ENCODE measurements at regions not wholly inside any gene's neighbourhood (a gene's known extent, or its start where the extent isn't known, plus 50 kb on each side); places are given as distances from the start of the nearest gene placed in this dataset.
"Not testable (repeated sequence)": the region's sequence is repeated elsewhere in the genome, so short reads cannot be mapped to it uniquely, and the experiment has no call there.

GRCh38 chr11:28963187-28963586, 855.0 kb downstream of the METTL15 start:
- no peak for DNase-seq

DNA sequence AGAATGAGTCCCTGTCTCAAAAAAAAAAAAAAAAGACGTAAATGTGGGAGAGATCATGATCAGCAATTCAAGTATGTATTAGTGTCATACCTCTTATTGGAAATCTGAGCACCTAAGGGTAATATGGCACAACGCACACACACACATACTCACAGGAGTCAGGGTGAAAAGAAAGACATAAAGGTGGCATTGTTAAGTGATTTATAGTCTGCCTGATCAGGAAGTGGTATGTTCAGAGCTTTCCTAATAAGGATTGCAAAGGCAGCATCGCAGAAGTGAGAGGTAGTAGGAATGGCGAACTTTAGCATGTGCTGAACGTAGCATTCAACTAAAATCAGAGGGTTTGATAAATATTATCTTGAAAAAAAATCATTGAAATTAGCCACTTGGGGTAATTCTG, 854.3 kb downstream of the METTL15 start:
- DNase-seq = no peak

DNA sequence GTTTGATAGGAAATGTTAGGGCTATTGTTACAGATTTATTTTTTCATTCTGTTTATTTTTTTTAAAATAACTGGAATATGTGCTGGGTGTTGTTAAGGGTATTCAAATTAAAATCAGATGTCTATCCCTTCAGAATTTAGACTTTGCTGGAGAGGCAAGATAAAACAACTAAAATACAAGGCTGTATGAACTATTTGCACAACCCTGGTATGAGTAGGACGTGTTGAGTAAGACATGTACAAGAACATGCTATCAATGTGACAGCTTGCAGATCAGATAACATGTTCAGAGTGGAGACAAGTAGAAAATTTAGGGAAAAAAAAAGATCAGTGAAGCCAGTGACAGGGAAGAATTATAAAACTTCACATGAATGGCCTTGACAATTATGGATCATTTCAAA, 853.5 kb downstream of the METTL15 start:
- no peak for DNase-seq

GRCh38 chr11:28956446-28956845, 848.3 kb downstream of the METTL15 start:
- DNase-seq = no peak

GRCh38 chr11:28951191-28951590, 843.0 kb downstream of the METTL15 start:
- no peak for DNase-seq

DNA sequence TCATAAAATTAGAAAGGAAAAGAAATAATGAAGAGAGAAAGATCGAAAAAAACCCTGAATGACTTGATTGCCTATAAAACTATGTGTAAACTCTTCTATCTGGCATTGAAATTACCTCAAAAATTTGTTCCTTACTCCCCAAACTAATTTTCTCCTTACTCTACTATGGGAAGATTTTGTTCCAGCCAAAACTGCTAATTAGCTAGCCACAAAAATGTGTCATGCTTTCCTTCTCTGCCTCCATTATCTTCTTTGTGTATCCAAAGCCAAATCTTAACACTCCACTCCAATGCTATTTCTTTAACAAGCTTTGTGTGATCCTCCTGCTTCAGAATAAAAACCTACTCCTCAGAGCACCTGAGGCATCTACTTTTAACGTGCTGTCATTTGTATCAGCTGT, 831.2 kb downstream of the METTL15 start:
- DNase-seq = no peak

DNA sequence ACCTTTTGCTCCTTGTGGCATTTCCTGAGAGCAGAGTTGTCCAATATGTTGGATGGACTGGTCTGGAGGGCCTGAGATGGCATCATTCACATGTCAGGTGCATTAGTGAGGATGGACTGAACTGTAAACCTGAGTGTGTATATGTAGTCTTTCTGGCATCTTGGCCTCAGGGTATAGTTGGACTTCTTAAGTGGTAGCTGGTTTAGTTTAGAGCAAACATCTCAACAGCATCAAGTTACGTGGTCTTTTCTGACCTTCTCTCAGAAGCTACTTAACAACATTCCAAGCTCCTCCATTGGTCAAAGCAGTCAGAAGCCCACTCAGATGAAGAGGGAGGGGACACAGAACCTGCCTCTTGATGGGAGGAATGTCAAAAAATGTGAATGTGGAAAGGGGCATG, 829.9 kb downstream of the METTL15 start:
- no peak for DNase-seq

- no peak for DNase-seq
Measured at GRCh38 chr11:28932940-28933339, 824.8 kb downstream of the METTL15 start.

DNA sequence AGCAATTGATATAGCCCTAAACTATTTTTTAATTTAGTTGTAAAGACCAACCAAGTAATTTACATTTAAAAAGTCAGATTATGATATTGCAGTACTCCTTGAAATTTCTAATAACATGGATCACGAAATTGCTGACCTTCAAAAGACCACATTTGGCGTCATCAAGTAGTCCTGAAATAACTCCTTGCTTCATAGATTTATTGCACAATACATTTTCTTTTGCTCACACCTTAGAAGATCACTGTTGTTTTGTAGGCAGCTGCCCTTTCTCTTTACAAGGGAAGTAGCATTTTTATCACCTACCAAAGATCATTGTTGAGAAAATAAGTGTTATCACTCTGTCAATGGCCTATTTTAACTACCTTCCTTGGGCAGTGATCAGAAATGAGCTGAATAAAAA, 815.8 kb downstream of the METTL15 start:
- no peak for DNase-seq

- no peak for DNase-seq
Measured at GRCh38 chr11:28922386-28922981, 814.3 kb downstream of the METTL15 start.

DNA sequence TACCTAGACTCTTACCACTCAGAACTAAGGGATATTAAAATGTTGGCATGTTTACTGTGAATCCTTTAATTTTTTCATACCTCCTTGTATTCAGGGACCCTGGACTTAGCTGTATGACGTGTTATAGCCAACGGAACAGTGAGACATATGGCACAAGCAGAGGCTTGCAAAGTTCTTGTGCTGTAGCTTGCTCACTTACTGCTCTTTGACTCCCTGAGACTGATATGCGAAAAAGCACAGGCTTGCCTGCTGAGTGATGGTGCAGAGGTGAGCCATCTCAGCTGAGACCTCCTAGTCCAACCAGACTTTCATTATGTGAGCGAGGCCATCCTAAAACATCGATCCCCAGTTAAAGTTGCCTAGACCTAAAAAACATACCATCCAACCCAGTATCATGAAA, 811.0 kb downstream of the METTL15 start:
- DNase-seq = no peak

- no peak for DNase-seq
Measured at GRCh38 chr11:28913883-28914282, 805.7 kb downstream of the METTL15 start.

DNA sequence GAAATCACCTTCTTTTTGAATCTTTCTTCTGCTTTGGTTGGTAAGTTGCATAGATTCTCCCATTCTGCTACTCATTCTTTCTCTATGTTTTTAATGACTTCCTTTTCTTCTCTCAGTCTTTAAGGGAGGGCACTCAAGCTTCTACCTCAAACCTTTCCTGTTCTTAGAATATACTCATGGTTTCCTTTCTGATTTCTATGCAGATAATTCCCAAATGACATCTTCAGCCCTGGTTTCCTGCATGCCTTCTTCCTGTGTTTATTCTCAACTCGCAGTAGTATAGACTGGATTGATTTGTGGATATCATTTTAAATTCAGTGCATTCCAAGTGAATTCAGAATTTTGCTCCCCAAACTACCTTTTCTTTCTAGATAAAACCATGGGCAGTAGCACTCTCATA, 803.6 kb downstream of the METTL15 start:
- DNase-seq = no peak

DNA sequence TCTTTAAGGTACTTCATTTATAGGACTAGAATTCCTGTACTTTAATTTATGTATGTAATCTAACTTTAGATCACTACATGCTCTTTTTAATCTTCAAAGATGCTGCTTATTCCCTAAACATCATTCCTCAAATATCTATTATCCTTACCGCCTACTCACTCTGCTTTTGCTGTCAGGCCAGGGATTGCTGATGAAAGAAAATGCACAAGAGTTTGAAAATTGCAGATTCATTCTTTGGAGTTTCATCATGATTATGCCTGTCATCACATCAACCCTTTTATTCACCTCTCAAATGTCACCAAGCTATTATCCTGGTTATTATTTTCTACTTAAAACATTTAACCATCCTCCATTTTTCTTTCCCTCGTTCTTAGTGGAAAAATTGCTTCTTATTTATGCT, 802.7 kb downstream of the METTL15 start:
- no peak for DNase-seq

DNA sequence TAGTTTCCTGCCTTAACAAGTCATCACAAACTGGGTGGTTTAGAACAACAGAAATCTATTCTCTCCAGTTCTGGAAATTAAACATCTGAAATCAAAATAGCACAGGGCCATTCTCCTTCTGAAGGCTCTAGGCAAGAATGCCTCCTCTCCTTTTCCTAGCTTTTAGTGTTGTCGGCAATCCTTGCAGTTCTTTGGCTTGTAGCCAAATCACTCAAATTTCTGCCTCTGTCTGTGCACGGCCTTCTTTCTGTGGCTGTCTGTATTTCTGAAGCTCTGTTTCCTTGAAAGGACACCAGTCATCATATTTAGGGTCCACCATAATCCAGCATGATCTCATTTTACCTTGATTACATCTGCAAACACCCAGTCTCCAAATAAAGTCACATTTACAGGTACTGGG, 795.5 kb downstream of the METTL15 start:
- no peak for DNase-seq

DNA sequence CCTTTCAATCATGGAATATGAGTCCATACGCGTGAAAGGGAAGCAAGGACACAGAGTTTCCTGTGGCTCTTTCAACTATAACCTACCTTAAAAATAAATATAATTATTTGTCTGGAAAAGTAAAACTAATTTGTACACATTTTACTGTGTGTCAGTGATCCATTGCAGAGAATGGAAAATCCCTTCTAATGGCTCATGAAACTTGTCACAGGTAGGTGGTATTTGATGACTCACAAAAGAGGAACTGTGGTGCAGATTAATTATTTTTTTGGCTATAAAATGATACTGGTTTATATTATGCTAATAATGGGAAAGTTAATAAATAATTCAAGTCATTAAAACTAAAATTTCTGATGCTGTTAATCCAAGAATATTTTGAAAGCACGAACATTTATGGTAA, 792.2 kb downstream of the METTL15 start:
- no peak for DNase-seq

DNA sequence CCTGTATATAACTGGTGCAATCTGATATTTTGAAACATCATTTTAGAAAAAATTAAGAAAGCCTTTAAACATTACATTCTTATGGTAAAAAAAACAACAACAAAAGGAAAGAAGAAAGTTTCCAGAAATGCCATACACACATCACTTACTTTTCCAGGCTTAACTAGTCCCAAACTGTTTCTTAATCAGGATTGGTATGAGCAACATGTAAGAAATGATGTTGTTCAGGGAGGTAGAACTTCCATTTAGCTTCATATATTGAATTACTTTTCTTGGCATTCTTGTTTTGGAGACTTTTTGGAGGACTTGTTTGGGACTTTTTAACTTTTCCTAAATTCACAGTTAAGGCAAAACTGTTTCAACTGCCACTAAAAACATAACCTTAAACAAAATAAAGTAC, 791.5 kb downstream of the METTL15 start:
- DNase-seq = no peak

GRCh38 chr11:28890601-28891040, 782.4 kb downstream of the METTL15 start:
- not testable (repeated sequence) for DNase-seq

- DNase-seq = no peak
Measured at GRCh38 chr11:28887681-28888080, 779.5 kb downstream of the METTL15 start.

DNA sequence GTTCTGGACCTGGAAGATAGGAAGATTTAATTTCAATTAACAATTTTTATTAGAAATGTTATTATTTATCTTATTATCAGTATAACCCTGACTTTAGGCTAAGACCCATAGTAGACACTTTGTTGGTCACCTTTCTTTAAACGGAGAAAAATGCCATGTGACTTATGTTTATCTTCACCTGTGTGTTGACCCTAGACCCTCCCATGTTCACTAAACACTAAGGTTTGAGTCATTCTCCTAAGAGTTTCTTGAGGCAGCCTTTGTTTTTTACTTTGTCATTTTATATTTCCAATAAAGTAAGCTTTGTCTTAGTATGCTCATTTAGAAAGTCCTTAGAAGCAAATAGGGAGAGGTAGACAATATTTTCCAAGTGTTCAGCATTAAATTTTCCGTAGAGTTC, 771.7 kb downstream of the METTL15 start:
- no peak for DNase-seq

- DNase-seq = no peak
Measured at GRCh38 chr11:28878025-28878424, 769.8 kb downstream of the METTL15 start.

- no peak for DNase-seq
Measured at GRCh38 chr11:28877340-28877739, 769.2 kb downstream of the METTL15 start.

- no peak for DNase-seq
Measured at GRCh38 chr11:28874706-28875105, 766.5 kb downstream of the METTL15 start.

GRCh38 chr11:28871090-28871489, 762.9 kb downstream of the METTL15 start:
- no peak for DNase-seq

DNA sequence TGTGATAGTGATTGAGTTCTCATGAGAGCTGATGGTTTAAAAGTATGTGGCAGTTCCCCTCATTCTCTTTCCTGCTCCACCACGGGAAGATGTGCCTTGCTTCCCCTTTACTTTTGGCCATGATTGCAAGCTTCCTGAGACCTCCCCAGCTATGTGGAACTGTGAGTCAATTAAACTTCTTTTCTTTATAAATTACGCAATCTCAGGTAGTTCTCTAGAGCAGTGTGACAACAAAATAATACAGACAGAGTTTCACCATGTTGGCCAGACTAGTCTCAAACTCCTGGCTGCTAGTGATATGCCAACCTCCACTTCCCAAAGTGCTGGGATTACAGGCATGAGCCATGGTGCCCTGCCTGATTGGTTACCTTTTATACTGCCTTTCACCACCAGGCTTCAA, 755.2 kb downstream of the METTL15 start:
- no peak for DNase-seq

GRCh38 chr11:28860893-28861292, 752.7 kb downstream of the METTL15 start:
- DNase-seq = no peak
